HUES48 (cell line): ENCODE measurements at regions not wholly inside any gene's neighbourhood (a gene's known extent, or its start where the extent isn't known, plus 50 kb on each side); places are given as distances from the start of the nearest gene placed in this dataset.

Source experiments
- H3K27ac ChIP-seq: one replicate; pipeline ENCODE4 v1.7.0; 2013; ENCODE audit warnings: low read depth, low read length, inconsistent platforms
- H3K27me3 ChIP-seq: 2 replicates; pipeline ENCODE4 v1.6.1; 2013; ENCODE audit warnings: mild to moderate bottlenecking, low read length; ENCODE audit not compliant: control insufficient read depth, insufficient read depth
- H3K36me3 ChIP-seq: 2 replicates; pipeline ENCODE4 v1.6.1; 2013; ENCODE audit warnings: low read length; ENCODE audit not compliant: control insufficient read depth, insufficient read depth
- H3K4me1 ChIP-seq: 2 replicates; pipeline ENCODE4 v1.6.1; 2013; ENCODE audit warnings: mild to moderate bottlenecking, low read length; ENCODE audit not compliant: control insufficient read depth, insufficient read depth
- H3K4me3 ChIP-seq: 2 replicates; pipeline ENCODE4 v1.5.1; 2013; ENCODE audit warnings: mild to moderate bottlenecking, low read depth, low read length
- H3K9ac ChIP-seq: 2 replicates; pipeline ENCODE4 v1.6.1; 2013; ENCODE audit warnings: mild to moderate bottlenecking, low read depth, low read length, moderate library complexity
- H3K9me3 ChIP-seq: 2 replicates; pipeline ENCODE4 v1.6.1; 2013; ENCODE audit warnings: low read length; ENCODE audit not compliant: control insufficient read depth, insufficient read depth

- no peak overlapping the region for H3K9ac ChIP-seq
Observed at GRCh38 chr1:238272145-238272544, 381.4 kb upstream of the ZP4 start.

GRCh38 chr1:238265866-238266265 lies 375.1 kb upstream of the ZP4 start:
- Histone ChIP-seq H3K4me3 (no peak overlapping the region), H3K27me3 (no peaks in the 10 kb centered on the region), H3K36me3 (no peaks in the 10 kb centered on the region), H3K4me1 (no peaks in the 10 kb centered on the region), H3K9me3 (no peaks in the 10 kb centered on the region), H3K27ac (no peak overlapping the region), H3K9ac (no peak overlapping the region)

More at GRCh38 chr1:238272145-238272544, 381.4 kb upstream of the ZP4 start:
- H3K36me3 ChIP-seq, result no peaks in the 10 kb centered on the region
- H3K27me3 ChIP-seq, result no peaks in the 10 kb centered on the region
- no peak overlapping the region for H3K27ac ChIP-seq
- H3K9me3 ChIP-seq, result peaks cover 27% of the 10 kb centered on the region
- no peak overlapping the region for H3K4me3 ChIP-seq
- H3K4me1 ChIP-seq, result no peaks in the 10 kb centered on the region

- H3K4me1 ChIP-seq, result no peaks in the 10 kb centered on the region
- no peaks in the 10 kb centered on the region for H3K36me3 ChIP-seq
- no peak overlapping the region for H3K27ac ChIP-seq
- no peaks in the 10 kb centered on the region for H3K9me3 ChIP-seq
- H3K9ac ChIP-seq, result no peak overlapping the region
- H3K4me3 ChIP-seq, result no peak overlapping the region
- no peaks in the 10 kb centered on the region for H3K27me3 ChIP-seq
Observed at GRCh38 chr1:238264951-238265350, 374.2 kb upstream of the ZP4 start.

GRCh38 chr1:238258510-238258909 lies 367.8 kb upstream of the ZP4 start:
- H3K27ac ChIP-seq, result no peak overlapping the region
- H3K4me1 ChIP-seq, result peaks cover 19% of the 10 kb centered on the region
- H3K9ac ChIP-seq, result no peak overlapping the region
- no peak overlapping the region for H3K4me3 ChIP-seq
- no peaks in the 10 kb centered on the region for H3K27me3 ChIP-seq
- H3K9me3 ChIP-seq, result no peaks in the 10 kb centered on the region
- H3K36me3 ChIP-seq, result no peaks in the 10 kb centered on the region

GRCh38 chr1:238257018-238257621 lies 366.4 kb upstream of the ZP4 start:
- H3K27me3 ChIP-seq, result no peaks in the 10 kb centered on the region
- no peak overlapping the region for H3K4me3 ChIP-seq
- H3K9me3 ChIP-seq, result no peaks in the 10 kb centered on the region
- no peak overlapping the region for H3K27ac ChIP-seq
- H3K9ac ChIP-seq, result no peak overlapping the region
- peaks cover 27% of the 10 kb centered on the region for H3K4me1 ChIP-seq
- no peaks in the 10 kb centered on the region for H3K36me3 ChIP-seq

- Histone ChIP-seq H3K27ac (peak overlapping the region; percentile 57), H3K9ac (no peak overlapping the region), H3K9me3 (no peaks in the 10 kb centered on the region), H3K4me1 (peaks cover 30% of the 10 kb centered on the region), H3K4me3 (no peak overlapping the region; the same call in 1 of the 2 replicates), H3K27me3 (no peaks in the 10 kb centered on the region), H3K36me3 (no peaks in the 10 kb centered on the region)
Observed at GRCh38 chr1:238254935-238255334, 364.2 kb upstream of the ZP4 start.

- Histone ChIP-seq H3K36me3 (no peaks in the 10 kb centered on the region), H3K9ac (no peak overlapping the region), H3K9me3 (no peaks in the 10 kb centered on the region), H3K4me3 (no peak overlapping the region), H3K4me1 (peaks cover 30% of the 10 kb centered on the region), H3K27me3 (no peaks in the 10 kb centered on the region), H3K27ac (no peak overlapping the region)
Observed at GRCh38 chr1:238252033-238252802, 361.5 kb upstream of the ZP4 start.

- H3K27me3 ChIP-seq, result no peaks in the 10 kb centered on the region
- H3K4me3 ChIP-seq, result no peak overlapping the region
- H3K9me3 ChIP-seq, result no peaks in the 10 kb centered on the region
- no peak overlapping the region for H3K9ac ChIP-seq
- H3K27ac ChIP-seq, result no peak overlapping the region
- no peaks in the 10 kb centered on the region for H3K36me3 ChIP-seq
- H3K4me1 ChIP-seq, result peaks cover 11% of the 10 kb centered on the region
Observed at GRCh38 chr1:238248356-238248755, 357.6 kb upstream of the ZP4 start.

GRCh38 chr1:238242181-238242580 lies 351.5 kb upstream of the ZP4 start:
- Histone ChIP-seq H3K36me3 (no peaks in the 10 kb centered on the region), H3K9ac (no peak overlapping the region), H3K27me3 (no peaks in the 10 kb centered on the region), H3K4me1 (no peaks in the 10 kb centered on the region), H3K4me3 (no peak overlapping the region), H3K9me3 (no peaks in the 10 kb centered on the region), H3K27ac (no peak overlapping the region)

- Histone ChIP-seq H3K27ac (no peak overlapping the region), H3K36me3 (no peaks in the 10 kb centered on the region), H3K9me3 (no peaks in the 10 kb centered on the region), H3K9ac (no peak overlapping the region), H3K4me3 (no peak overlapping the region), H3K4me1 (no peaks in the 10 kb centered on the region), H3K27me3 (no peaks in the 10 kb centered on the region)
Observed at GRCh38 chr1:238241607-238242006, 350.9 kb upstream of the ZP4 start.

GRCh38 chr1:238239343-238239742 lies 348.6 kb upstream of the ZP4 start:
- Histone ChIP-seq H3K27me3 (no peaks in the 10 kb centered on the region), H3K27ac (no peak overlapping the region), H3K9me3 (no peaks in the 10 kb centered on the region), H3K4me3 (no peak overlapping the region), H3K4me1 (no peaks in the 10 kb centered on the region), H3K9ac (no peak overlapping the region), H3K36me3 (no peaks in the 10 kb centered on the region)
